Esophagus muscularis mucosa (tissue), 4 donors: ENCODE measurements at regions not wholly inside any gene's neighbourhood (a gene's known extent, or its start where the extent isn't known, plus 50 kb on each side); places are given as distances from the start of the nearest gene placed in this dataset.

Experiments used
- DNase-seq: peaks from one replicate; pipeline ENCODE4 v3.0.0-alpha.2; 2017; ENCODE audit errors: extremely low spot score
- H3K27ac ChIP-seq, 4 donors: fragments of 200-600 bp; sonication (generic); replicated peaks in 1 of 4; 1 replicate in 3 of 4; 2 replicates in 1 of 4; pipeline ENCODE4 v1.5.1; 2016 to 2019; ENCODE audit warnings: mild to moderate bottlenecking in 1 of 4
- H3K27me3 ChIP-seq, 4 donors: fragments of 200-600 bp; sonication (generic); one replicate each; pipeline versions ENCODE4 v1.5.1 to v1.6.0; 2016 to 2019
- H3K36me3 ChIP-seq, 4 donors: fragments of 200-600 bp; sonication (generic); one replicate each; pipeline ENCODE4 v1.5.1; 2016 to 2019
- H3K4me1 ChIP-seq, 4 donors: fragments of 200-600 bp; sonication (generic); one replicate each; pipeline ENCODE4 v1.5.1; 2016 to 2019
- H3K4me3 ChIP-seq, 4 donors: fragments of 200-600 bp; sonication (generic); 1 replicate in 2 of 4; 2 replicates in 2 of 4; pipeline ENCODE4 v1.5.1; 2016 to 2019; ENCODE audit warnings: mild to moderate bottlenecking in 4 of 4, moderate library complexity in 1 of 4
- H3K9me3 ChIP-seq, 4 donors: fragments of 200-600 bp; sonication (generic); 1 replicate in 3 of 4; 2 replicates in 1 of 4; pipeline ENCODE4 v1.5.1; 2016 to 2019
- CTCF ChIP-seq, 3 experiments: fragments of 200-600 bp in 2 of 3; fragments of 450-650 bp in 1 of 3; sonication (generic) in 2 of 3; IDR thresholded peaks; one replicate each; pipeline ENCODE4 v1.5.1; 2017 to 2019; ENCODE audit warnings: antibody characterized with exemption in 3 of 3, mild to moderate bottlenecking in 2 of 3, moderate library complexity in 1 of 3
- EP300 ChIP-seq: sonication (generic); formaldehyde crosslinking; IDR thresholded peaks from one replicate; pipeline ENCODE4 v1.6.1; 2017; ENCODE audit warnings: antibody characterized with exemption
- POLR2A ChIP-seq: fragments of 450-650 bp; IDR thresholded peaks from one replicate; pipeline ENCODE4 v1.6.1; 2017; ENCODE audit warnings: antibody characterized with exemption, moderate library complexity, mild to moderate bottlenecking, low read depth
- POLR2AphosphoS5 ChIP-seq, 2 donors: sonication (generic); formaldehyde crosslinking; IDR thresholded peaks; one replicate each; pipeline ENCODE4 v1.6.1; 2017; ENCODE audit warnings: antibody characterized with exemption in 2 of 2
- whole genome bisulfite sequencing: methylation state at CpG from one replicate; pipeline ENCODE4 v1.1.5; 2018; 5-methylcytosine and 5-hydroxymethylcytosine counted together
- intact Hi-C: fragments of 100-400 bp; cut with DNase I; formaldehyde crosslinking; loops from one replicate; pipeline ENCODE4 v1.15.1; 2023

GRCh38 chr12:78386871-78387270 is 477.7 kb upstream of the SYT1 start:
- no peaks in the 10 kb centered on the region for H3K9me3 ChIP-seq
- H3K27ac ChIP-seq: no peak overlapping the region
- no peaks in the 10 kb centered on the region for H3K4me1 ChIP-seq
- TF ChIP-seq EP300: no peak
- TF ChIP-seq POLR2A: no peak
- TF ChIP-seq CTCF (IDR thresholded peaks at IDR 0.05): no peak
- no peak for TF ChIP-seq POLR2AphosphoS5 (IDR thresholded peaks at IDR 0.05)
- WGBS: 84% methylated on average over 2 of the region's 2 CpGs
- H3K4me3 ChIP-seq: no peak overlapping the region
- H3K36me3 ChIP-seq: no peaks in the 10 kb centered on the region
- no peak for DNase-seq
- no peaks in the 10 kb centered on the region for H3K27me3 ChIP-seq
- intact Hi-C loops: no loop called here

- no peaks in the 10 kb centered on the region for H3K4me1 ChIP-seq
- H3K36me3 ChIP-seq: no peaks in the 10 kb centered on the region
- H3K4me3 ChIP-seq: no peak overlapping the region
- DNase-seq: no peak
- TF ChIP-seq POLR2AphosphoS5 (IDR thresholded peaks at IDR 0.05) (no peak), POLR2A (no peak), CTCF (IDR thresholded peaks at IDR 0.05) (no peak), EP300 (no peak)
- H3K27ac ChIP-seq: no peak overlapping the region
- intact Hi-C loops: no loop called here
- no peaks in the 10 kb centered on the region for H3K27me3 ChIP-seq
- no peaks in the 10 kb centered on the region for H3K9me3 ChIP-seq
These were observed 476.9 kb upstream of the SYT1 start for GRCh38 chr12:78387721-78388120.

GRCh38 chr12:78388461-78388860 is 476.1 kb upstream of the SYT1 start:
- no peak overlapping the region for H3K4me3 ChIP-seq
- intact Hi-C loops: no loop called here
- H3K27me3 ChIP-seq: no peaks in the 10 kb centered on the region
- H3K27ac ChIP-seq: no peak overlapping the region
- DNase-seq: no peak
- H3K36me3 ChIP-seq: no peaks in the 10 kb centered on the region
- no peaks in the 10 kb centered on the region for H3K9me3 ChIP-seq
- TF ChIP-seq EP300 (no peak), POLR2AphosphoS5 (IDR thresholded peaks at IDR 0.05) (no peak), CTCF (IDR thresholded peaks at IDR 0.05) (no peak), POLR2A (no peak)
- H3K4me1 ChIP-seq: no peaks in the 10 kb centered on the region

GRCh38 chr12:78390920-78391319 is 473.7 kb upstream of the SYT1 start:
- Histone ChIP-seq H3K9me3 (no peaks in the 10 kb centered on the region), H3K4me1 (no peaks in the 10 kb centered on the region), H3K27me3 (no peaks in the 10 kb centered on the region), H3K4me3 (no peak overlapping the region), H3K27ac (no peak overlapping the region), H3K36me3 (no peaks in the 10 kb centered on the region)
- TF ChIP-seq CTCF (IDR thresholded peaks at IDR 0.05) (no peak), POLR2A (no peak), EP300 (no peak), POLR2AphosphoS5 (IDR thresholded peaks at IDR 0.05) (no peak)
- no peak for DNase-seq
- 81% methylated on average over 5 of the region's 5 CpGs for WGBS
- intact Hi-C loops: no loop called here

- H3K9me3 ChIP-seq: no peaks in the 10 kb centered on the region
- intact Hi-C loops: no loop called here
- no peak for DNase-seq
- H3K27me3 ChIP-seq: no peaks in the 10 kb centered on the region
- no peak overlapping the region for H3K27ac ChIP-seq
- peak in 1 of 3 experiments; percentile 5 for TF ChIP-seq CTCF (IDR thresholded peaks at IDR 0.05)
- no peak for TF ChIP-seq EP300
- H3K4me1 ChIP-seq: no peaks in the 10 kb centered on the region
- 22% methylated on average over 2 of the region's 2 CpGs for WGBS
- H3K4me3 ChIP-seq: no peak overlapping the region
- no peaks in the 10 kb centered on the region for H3K36me3 ChIP-seq
These were observed 471.7 kb upstream of the SYT1 start for GRCh38 chr12:78392918-78393317.
